ENCODE measurements at regions not wholly inside any gene's neighbourhood (a gene's known extent, or its start where the extent isn't known, plus 50 kb on each side); places are given as distances from the start of the nearest gene placed in this dataset.
"Not testable (repeated sequence)": the region's sequence is repeated elsewhere in the genome, so short reads cannot be mapped to it uniquely, and the experiment has no call there.

GRCh38 chr20:39738651-39739050 lies 776.5 kb downstream of the DHX35 start:
- Histone ChIP-seq H3K36me3 (no peaks in the 10 kb centered on the region), H3K27ac (no peak overlapping the region), H3K27me3 (no peaks in the 10 kb centered on the region), H3K4me1 (no peaks in the 10 kb centered on the region), H3K4me3 (no peak overlapping the region), H3K9me3 (no peaks in the 10 kb centered on the region)
- WGBS, 2 donors, result 70 to 71% methylated on average over 2 of the region's 2 CpGs
- no peak for TF ChIP-seq CTCF (IDR thresholded peaks at IDR 0.05)
- no peak for TF ChIP-seq POLR2A (IDR thresholded peaks at IDR 0.05)
- TF ChIP-seq EP300 (IDR thresholded peaks at IDR 0.05), result no peak
- DNase-seq (ENCODE audit: low spot score in 2 of 2), result no peak

DNA sequence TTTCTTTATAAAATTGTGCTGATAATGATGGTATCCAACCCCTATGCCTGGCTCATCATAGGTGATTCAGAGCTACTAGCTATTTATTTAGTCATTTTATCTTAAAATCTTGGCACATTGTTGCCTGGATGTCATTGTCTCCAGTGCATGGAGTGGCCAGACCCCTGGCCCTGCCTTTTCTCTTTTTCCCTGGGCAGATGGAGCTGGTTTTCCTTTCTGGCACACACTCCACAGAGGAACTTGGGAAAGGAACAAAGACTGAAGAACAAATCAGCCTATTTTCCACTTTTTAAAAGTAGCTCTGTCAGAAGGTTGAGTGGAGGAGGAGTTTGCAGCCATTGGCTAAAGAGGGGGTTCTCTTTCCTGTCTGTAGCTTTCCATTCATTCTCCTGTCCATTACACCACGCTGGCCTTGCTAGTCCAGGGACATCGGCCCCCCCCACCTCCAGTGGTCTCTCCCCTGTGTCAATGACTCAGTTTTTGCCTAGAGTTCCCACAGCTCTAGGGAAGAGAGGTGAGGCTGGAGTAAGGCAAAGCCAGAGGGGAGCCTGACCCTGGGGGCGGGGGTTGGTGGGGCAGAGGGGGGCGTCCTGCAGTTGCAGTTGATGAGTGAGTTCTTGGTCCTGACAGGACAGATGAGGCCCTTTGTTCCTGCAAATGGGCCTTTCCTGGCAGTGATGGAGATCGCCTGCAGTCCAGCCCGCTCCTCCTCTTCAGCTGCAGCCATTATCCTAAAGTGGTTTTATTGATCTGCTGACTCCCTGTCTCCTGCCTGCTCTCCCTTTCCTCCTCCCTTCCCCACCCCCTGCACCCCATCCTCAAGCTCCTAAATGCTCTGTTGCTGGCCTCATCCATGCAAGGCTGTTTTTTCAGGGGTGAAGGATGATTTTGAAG lies 774.5 kb downstream of the DHX35 start:
- DNase-seq (ENCODE audit: low spot score in 2 of 2), result no peak
- Histone ChIP-seq H3K27ac (no peak overlapping the region), H3K36me3 (no peaks in the 10 kb centered on the region), H3K4me3 (no peak overlapping the region), H3K9me3 (peaks cover 0 to 11% (median 0%) of the 10 kb centered on the region in 4 donors), H3K4me1 (no peaks in the 10 kb centered on the region), H3K27me3 (no peaks in the 10 kb centered on the region)
- TF ChIP-seq POLR2A (IDR thresholded peaks at IDR 0.05) (no peak), CTCF (IDR thresholded peaks at IDR 0.05) (no peak), EP300 (IDR thresholded peaks at IDR 0.05) (no peak)
- WGBS, 2 donors, result 69 to 72% methylated on average over 6 of the region's 6 CpGs

DNA sequence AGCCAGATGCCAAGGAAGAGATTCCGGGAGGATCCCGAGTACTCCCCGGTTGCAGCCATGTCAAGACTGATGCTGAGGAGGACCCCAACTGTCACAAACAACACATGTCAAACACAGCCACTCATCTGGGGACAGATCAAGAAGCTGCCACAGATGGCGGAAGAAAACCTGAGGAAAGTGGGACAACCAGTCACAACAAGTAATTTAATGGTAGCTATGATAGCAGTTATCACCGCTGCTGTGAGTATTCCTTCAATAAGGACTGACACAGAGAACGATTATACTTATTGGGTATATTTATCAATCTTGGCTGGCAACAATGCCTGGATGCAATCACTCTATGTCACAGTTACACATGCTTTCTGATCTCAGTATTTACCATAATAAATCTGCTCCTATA lies 763.4 kb downstream of the DHX35 start:
- WGBS, 2 donors, result 93 to 97% methylated on average over 6 of the region's 6 CpGs
- not testable (repeated sequence) for H3K4me1 ChIP-seq; DNase-seq (ENCODE audit: low spot score in 2 of 2); H3K4me3 ChIP-seq; H3K27ac ChIP-seq; H3K27me3 ChIP-seq; H3K36me3 ChIP-seq
- H3K9me3 ChIP-seq, result peaks cover 0 to 44% (median 6%) of the 10 kb centered on the region in 4 donors

DNA sequence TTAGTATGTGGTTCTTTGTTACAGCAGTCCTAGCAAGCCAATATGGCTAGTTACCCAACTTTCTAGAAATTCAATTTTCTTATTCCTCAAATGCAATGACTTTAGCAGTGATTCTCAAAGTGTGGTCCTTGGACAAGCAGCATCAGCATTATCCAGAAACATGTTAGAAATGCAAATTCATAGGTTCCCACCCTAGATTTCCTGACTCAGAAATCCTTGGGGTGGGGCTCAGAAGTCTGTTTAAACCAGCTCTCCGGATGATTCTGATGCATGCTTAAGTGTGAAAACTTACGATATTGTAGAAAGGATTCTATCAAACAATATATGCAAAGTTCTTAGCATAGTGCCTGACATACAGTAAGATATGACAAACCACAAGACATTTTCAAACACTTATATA lies 757.1 kb downstream of the DHX35 start:
- Histone ChIP-seq H3K27ac (no peak overlapping the region), H3K27me3 (no peaks in the 10 kb centered on the region), H3K9me3 (no peaks in the 10 kb centered on the region), H3K4me1 (no peaks in the 10 kb centered on the region), H3K4me3 (no peak overlapping the region), H3K36me3 (no peaks in the 10 kb centered on the region)
- 88 to 96% methylated on average over 2 of the region's 2 CpGs for WGBS, 2 donors
- TF ChIP-seq CTCF (IDR thresholded peaks at IDR 0.05) (no peak), EP300 (IDR thresholded peaks at IDR 0.05) (no peak), POLR2A (IDR thresholded peaks at IDR 0.05) (no peak)
- DNase-seq (ENCODE audit: low spot score in 2 of 2), result no peak

- Histone ChIP-seq H3K27ac (no peak overlapping the region), H3K4me3 (no peak overlapping the region), H3K27me3 (no peaks in the 10 kb centered on the region), H3K4me1 (no peaks in the 10 kb centered on the region), H3K9me3 (no peaks in the 10 kb centered on the region), H3K36me3 (no peaks in the 10 kb centered on the region)
- no peak for TF ChIP-seq CTCF (IDR thresholded peaks at IDR 0.05)
- TF ChIP-seq EP300 (IDR thresholded peaks at IDR 0.05), result no peak
- no peak for DNase-seq (ENCODE audit: low spot score in 2 of 2)
- WGBS, 2 donors, result 81 to 96% methylated on average over 5 of the region's 5 CpGs
Observed at GRCh38 chr20:39717936-39718335, 755.8 kb downstream of the DHX35 start.

Data from tibial nerve (tissue), 4 donors.